ENCODE measurements at regions not wholly inside any gene's neighbourhood (a gene's known extent, or its start where the extent isn't known, plus 50 kb on each side); places are given as distances from the start of the nearest gene placed in this dataset.

DNA sequence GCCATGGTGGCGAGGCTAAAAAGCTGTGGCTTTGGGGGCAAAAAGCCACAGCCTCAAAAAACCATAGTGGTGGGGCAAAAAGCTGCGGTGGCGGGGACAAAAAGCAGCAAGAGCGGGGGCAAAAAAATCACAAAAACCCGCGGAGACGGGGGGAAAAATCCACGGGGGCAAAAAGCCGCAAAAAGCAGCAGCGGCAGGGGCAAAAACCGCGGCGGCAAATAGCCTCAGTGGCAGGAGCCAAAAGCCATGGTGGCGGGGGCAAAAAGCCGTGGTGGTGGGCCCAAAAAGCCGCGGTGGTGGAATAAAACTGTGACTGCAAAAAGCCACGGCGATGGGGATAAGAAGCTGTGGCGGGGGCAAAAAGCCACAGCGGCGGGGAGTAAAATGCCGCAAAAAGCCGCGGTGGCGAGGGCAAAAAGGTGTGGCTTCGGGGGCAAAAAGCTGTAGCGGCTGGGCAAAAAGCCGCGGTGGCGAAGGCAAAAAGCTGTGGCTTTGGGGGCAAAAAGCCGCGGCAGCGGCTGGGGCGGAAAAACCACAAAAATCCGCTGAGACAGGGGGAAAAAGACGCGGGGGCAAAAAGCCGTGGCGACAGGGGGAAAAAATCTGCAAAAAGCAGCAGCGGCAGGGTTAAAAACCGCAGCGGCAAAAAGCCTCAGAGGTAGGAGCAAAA lies 526.6 kb downstream of the ZNF33B start:
- H3K9me3 Mint-ChIP-seq (ENCODE audit: low read depth), result peaks cover 8% of the 10 kb centered on the region
- ATAC-seq, result no peak
- peaks cover 3% of the 10 kb centered on the region for H3K36me3 Mint-ChIP-seq
- no peak overlapping the region for H3K27ac Mint-ChIP-seq
- CTCF ChIA-PET, result no interaction called here
- H3K4me1 Mint-ChIP-seq, result no peaks in the 10 kb centered on the region
- no peak overlapping the region for H3K4me3 Mint-ChIP-seq
- DNase-seq, result no peak
- H3K27me3 Mint-ChIP-seq, result no peaks in the 10 kb centered on the region

DNA sequence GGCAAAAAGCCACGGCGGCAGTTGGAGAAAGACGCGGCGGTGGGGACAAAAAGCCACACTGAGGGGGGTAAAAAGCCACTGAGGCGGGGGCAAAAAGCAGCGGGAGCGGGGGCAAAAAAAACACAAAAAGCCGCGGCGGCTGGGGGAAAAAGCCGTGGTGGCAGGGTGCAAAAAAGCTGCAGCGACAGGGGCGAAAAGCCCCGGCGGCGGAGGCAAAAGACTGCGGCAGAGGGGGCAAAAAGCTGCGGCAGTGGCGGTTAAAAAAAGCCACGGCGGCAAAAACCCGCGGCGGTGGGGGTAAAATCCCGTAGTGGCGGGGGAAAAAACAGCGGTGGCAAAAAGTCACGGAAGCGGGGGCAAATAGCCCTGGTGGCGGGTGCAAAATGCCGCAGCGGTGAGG lies 527.3 kb downstream of the ZNF33B start:
- Mint-ChIP-seq H3K36me3 (peaks cover 3% of the 10 kb centered on the region), H3K4me3 (no peak overlapping the region), H3K4me1 (no peaks in the 10 kb centered on the region), H3K27ac (no peak overlapping the region), H3K9me3 (ENCODE audit: low read depth) (peaks cover 8% of the 10 kb centered on the region), H3K27me3 (no peaks in the 10 kb centered on the region)
- ATAC-seq, result no peak
- no peak for DNase-seq
- CTCF ChIA-PET, result no interaction called here

Data from activated CD8-positive, alpha-beta memory T cell treated with anti-CD3 and anti-CD28 coated beads, Interleukin-2, amount 10 ng/mL, durations not matched to agents 7 days and 5 days (primary cell).